GM19455 (cell line): ENCODE measurements at regions not wholly inside any gene's neighbourhood (a gene's known extent, or its start where the extent isn't known, plus 50 kb on each side); places are given as distances from the start of the nearest gene placed in this dataset.
"Not testable (repeated sequence)": the region's sequence is repeated elsewhere in the genome, so short reads cannot be mapped to it uniquely, and the experiment has no call there.

ENCODE experiments used
- ATAC-seq: cut with Tn5 transposase; IDR thresholded peaks from one replicate; pipeline ENCODE4 v1.9.1; 2021; ENCODE audit not compliant: unreplicated experiment

- ATAC-seq, result no peak
Observed at GRCh38 chr2:23028106-23028505, 356.9 kb upstream of the KLHL29 start.

- ATAC-seq, result no peak
Observed at GRCh38 chr2:23029111-23029510, 355.9 kb upstream of the KLHL29 start.

- no peak for ATAC-seq
Observed at GRCh38 chr2:23029951-23030350, 355.0 kb upstream of the KLHL29 start.

- ATAC-seq, result no peak
Observed at GRCh38 chr2:23034996-23035395, 350.0 kb upstream of the KLHL29 start.

- no peak for ATAC-seq
Observed at GRCh38 chr2:23036629-23037028, 348.4 kb upstream of the KLHL29 start.

GRCh38 chr2:23037596-23037995, 347.4 kb upstream of the KLHL29 start:
- no peak for ATAC-seq

GRCh38 chr2:23041443-23041842, 343.5 kb upstream of the KLHL29 start:
- ATAC-seq, result no peak

GRCh38 chr2:23042216-23042906, 342.6 kb upstream of the KLHL29 start:
- ATAC-seq, result no peak

- ATAC-seq, result no peak
Observed at GRCh38 chr2:23050388-23050787, 334.6 kb upstream of the KLHL29 start.

GRCh38 chr2:23053601-23054000, 331.4 kb upstream of the KLHL29 start:
- no peak for ATAC-seq

- no peak for ATAC-seq
Observed at GRCh38 chr2:23055251-23055650, 329.7 kb upstream of the KLHL29 start.

- ATAC-seq, result not testable (repeated sequence)
Observed at GRCh38 chr2:23056846-23057245, 328.1 kb upstream of the KLHL29 start.

- no peak for ATAC-seq
Observed at GRCh38 chr2:23058435-23058834, 326.5 kb upstream of the KLHL29 start.

GRCh38 chr2:23065210-23065609, 319.8 kb upstream of the KLHL29 start:
- no peak for ATAC-seq

GRCh38 chr2:23065936-23066335, 319.0 kb upstream of the KLHL29 start:
- no peak for ATAC-seq

- ATAC-seq, result no peak
Observed at GRCh38 chr2:23066686-23067085, 318.3 kb upstream of the KLHL29 start.

GRCh38 chr2:23069156-23069555, 315.8 kb upstream of the KLHL29 start:
- no peak for ATAC-seq

GRCh38 chr2:23069923-23070322, 315.1 kb upstream of the KLHL29 start:
- ATAC-seq, result no peak

- ATAC-seq, result no peak
Observed at GRCh38 chr2:23073056-23073455, 311.9 kb upstream of the KLHL29 start.

GRCh38 chr2:23073671-23074070, 311.3 kb upstream of the KLHL29 start:
- ATAC-seq, result no peak

GRCh38 chr2:23077596-23077995, 307.4 kb upstream of the KLHL29 start:
- no peak for ATAC-seq

- ATAC-seq, result no peak
Observed at GRCh38 chr2:23078784-23079434, 306.1 kb upstream of the KLHL29 start.

- no peak for ATAC-seq
Observed at GRCh38 chr2:23083966-23084365, 301.0 kb upstream of the KLHL29 start.
